HG02938 (cell line): ENCODE measurements at regions not wholly inside any gene's neighbourhood (a gene's known extent, or its start where the extent isn't known, plus 50 kb on each side); places are given as distances from the start of the nearest gene placed in this dataset.
"Not testable (repeated sequence)": the region's sequence is repeated elsewhere in the genome, so short reads cannot be mapped to it uniquely, and the experiment has no call there.

Experiments
- ATAC-seq: cut with Tn5 transposase; IDR thresholded peaks from one replicate; pipeline ENCODE4 v1.9.1; 2021; ENCODE audit warnings: mild to moderate bottlenecking, moderate library complexity; ENCODE audit not compliant: unreplicated experiment

- no peak for ATAC-seq
These were observed 190.7 kb downstream of the DUSP6 start for GRCh38 chr12:89161557-89161956.

DNA sequence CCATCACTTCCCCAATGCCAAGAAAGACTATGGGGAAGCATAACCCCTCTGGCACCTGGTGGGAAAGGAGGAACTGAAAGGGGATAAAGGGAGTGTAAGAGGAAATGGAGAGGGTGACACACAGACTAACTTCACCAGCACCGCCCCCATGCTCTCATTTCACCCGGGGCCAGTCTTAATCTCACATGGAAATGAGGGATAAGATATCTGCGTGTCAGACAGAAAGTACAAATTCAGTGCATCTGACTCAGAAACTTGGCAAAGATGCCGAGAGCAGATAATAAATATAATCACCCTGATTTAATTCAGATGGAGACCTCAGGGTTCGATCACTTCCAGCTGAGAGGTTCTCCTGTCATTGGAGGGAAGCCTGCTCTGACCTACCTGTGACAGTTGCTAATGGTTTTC lies 191.6 kb downstream of the DUSP6 start:
- ATAC-seq: no peak

DNA sequence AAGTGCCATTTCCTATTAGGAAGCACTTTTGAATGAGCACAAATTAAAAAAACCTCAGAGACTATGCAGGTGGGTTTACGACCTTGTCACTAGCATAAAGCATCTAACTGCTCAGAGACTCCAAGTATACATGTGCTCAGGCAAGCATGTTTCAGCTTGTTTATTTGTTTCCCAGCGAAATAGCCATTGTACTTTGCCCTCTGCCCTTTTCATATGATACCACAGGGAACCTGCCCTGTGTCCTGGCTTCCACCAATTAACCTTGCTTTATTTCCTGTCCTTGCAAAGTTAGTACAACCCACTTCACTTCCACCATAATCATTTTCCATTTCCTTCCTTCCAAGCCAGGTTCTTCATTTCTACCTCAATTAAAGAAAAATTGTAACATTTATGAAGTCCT lies 194.9 kb downstream of the DUSP6 start:
- ATAC-seq: no peak

- ATAC-seq: no peak
These were observed 195.4 kb downstream of the DUSP6 start for GRCh38 chr12:89156862-89157262.

- no peak for ATAC-seq
These were observed 196.0 kb downstream of the DUSP6 start for GRCh38 chr12:89156340-89156739.

GRCh38 chr12:89155826-89156225 lies 196.5 kb downstream of the DUSP6 start:
- no peak for ATAC-seq

DNA sequence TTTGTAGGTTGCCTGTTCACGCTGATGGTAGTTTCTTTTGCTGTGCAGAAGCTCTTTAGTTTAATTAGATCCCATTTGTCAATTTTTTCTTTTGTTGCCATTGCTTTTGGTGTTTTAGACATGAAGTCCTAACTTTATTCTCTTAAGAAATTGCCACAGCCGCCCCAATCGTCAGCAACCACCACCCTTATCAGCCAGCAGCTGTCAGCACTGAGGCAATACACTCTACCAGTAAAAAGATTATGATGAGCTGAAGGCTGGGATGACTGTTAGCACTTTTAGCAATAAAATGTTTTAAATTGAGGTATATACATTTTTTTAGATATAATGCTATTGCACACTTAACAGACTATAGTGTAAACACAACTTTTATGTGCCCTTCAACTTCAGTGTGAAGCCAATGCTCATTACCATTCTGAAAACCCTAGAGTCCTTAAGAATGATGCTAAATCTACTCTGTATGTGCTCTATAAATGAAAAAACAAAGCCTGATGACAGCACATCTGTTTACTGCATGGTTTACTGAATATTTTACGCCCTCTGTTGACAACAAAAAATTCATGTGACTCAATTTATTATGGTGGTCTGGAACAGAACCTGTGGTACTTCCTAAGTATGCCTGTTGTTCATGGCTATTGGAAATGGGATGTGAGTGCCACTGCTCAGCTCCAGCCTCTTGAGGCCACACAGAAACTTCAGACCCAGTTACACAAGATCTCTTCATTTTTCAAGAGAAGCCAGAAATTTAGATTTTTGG lies 197.4 kb downstream of the DUSP6 start:
- ATAC-seq: no peak

DNA sequence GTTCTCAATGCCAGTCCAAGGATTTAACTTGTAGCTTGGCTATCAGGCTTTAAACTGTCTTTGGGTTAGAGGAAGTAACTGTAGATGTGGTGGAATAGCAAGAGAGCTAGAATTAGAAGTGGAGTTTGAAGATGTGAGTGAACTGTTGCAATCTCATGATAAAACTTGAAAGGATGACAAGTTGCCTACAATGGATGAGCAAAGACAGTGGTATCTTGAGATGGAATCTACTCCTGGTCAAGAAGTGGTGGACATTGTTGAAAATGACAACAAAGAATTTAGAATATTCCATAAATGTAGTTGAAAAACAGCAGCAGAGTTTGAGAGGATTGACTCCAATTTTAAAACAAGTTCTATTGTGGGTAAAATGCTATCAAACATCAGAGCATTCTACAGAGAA lies 199.0 kb downstream of the DUSP6 start:
- no peak for ATAC-seq

DNA sequence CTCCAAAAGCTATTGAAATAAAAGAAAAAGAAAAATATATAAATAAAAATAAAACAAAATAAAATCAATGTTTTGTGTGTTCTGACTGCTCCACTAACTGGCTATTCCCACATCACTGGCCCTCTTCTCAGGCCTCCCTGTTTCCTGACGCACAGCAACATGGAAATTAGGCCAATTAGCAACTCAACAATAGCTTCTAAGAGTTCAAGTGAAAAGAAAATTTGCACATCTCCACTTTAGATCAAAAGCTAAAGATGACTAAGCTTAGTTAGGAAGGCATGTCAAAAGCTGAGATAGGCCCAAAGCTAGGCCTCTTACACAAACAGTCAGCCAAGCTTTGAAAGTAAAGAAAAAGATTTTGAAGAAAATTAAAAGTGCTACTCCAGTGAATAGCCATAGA lies 200.8 kb downstream of the DUSP6 start:
- ATAC-seq: no peak

DNA sequence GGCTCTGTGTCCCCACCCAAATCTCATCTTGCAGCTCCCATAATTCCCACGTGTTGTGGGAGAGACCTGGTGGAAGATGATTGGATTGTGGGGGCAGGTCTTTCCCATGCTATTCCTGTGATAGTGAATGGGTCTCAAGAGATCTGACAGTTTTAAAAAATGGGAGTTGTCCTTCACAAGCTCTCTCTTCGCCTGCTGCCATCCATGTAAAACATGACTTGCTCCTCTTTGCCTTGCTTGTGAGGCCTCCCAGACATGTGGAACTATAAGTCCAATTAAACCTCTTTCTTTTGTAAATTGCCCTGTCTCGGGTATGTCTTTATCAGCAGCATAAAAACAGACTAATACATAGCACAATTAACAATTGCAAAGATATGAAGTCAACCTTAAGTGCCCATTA lies 201.5 kb downstream of the DUSP6 start:
- not testable (repeated sequence) for ATAC-seq

- no peak for ATAC-seq
These were observed 211.6 kb downstream of the DUSP6 start for GRCh38 chr12:89140602-89141238.

DNA sequence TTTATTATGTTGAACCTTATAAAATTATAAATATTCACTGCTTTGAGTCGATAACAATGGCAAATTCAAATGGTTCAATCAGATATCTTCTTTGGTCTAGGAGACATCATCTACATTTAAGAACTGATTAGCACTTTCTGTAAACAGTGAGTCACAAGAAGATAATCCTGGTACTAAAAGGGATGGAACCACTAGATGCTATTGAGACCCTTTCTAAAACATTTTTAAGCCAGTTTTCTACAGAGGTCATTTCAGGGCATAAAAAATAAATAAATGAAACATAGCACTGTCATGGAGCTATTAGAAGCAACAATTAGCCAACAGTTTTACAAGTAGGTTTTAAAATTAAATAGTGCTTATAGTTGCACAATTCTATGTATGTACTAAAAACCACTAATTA lies 212.2 kb downstream of the DUSP6 start:
- no peak for ATAC-seq

DNA sequence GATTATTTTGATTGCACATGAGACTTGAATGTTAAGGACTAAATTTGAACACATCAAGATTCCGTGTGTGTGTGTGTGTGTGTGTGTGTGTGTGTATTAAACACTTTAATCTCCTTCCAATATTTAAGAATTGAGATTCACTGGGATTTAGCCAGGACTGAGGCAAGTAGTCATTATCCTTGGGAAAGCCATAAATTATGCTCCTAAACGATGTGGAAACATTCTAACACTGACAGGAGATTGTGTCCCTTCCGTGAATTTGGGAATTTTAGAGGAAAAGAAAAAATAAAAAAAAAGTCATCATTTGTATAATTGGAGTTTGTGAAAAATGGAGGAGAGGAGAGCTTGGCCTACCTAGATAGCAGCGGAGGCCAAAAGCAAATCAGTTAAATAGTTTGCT lies 212.9 kb downstream of the DUSP6 start:
- ATAC-seq: no peak

DNA sequence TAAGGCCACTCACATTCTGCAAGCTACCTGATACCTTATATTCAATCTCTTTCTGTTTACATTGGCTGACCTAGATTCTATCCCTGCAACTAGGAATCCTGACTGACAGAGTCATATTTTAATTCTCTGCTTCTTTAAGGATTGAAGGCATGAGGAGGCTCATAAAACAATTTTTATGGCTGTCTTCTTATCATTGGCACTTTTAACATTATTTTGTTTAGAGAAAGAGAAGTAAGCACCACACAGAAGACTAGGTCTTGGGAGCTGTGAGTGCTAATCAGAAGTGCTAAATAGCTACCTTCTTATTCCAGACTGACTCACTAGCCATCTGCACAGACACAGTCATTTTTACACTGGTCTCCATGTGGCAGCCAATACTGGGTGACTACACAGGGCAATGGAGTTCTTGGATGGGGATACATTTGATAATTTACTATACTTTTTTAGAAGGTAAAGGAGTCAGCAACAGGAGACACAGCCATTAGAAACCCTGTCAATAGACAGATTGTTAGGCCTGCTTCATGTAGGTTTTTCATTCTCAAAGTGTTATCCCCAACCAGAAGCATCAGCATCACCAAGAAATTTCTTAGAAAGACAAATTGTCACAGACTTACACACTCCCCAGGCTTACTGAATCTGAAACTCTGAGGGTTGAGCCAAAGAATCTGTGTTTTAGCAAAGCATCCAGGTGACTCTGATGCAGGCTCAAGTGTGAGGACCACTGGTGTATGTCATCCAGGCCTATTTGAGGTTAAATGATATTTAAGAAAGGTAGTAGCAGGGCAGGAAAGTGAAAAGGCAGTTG lies 214.1 kb downstream of the DUSP6 start:
- ATAC-seq: no peak

- no peak for ATAC-seq
These were observed 216.2 kb downstream of the DUSP6 start for GRCh38 chr12:89135976-89136634.

- no peak for ATAC-seq
These were observed 218.0 kb downstream of the DUSP6 start for GRCh38 chr12:89134213-89134770.

GRCh38 chr12:89129167-89129870 lies 223.0 kb downstream of the DUSP6 start:
- ATAC-seq: no peak

- ATAC-seq: no peak
These were observed 225.6 kb downstream of the DUSP6 start for GRCh38 chr12:89126712-89127111.

DNA sequence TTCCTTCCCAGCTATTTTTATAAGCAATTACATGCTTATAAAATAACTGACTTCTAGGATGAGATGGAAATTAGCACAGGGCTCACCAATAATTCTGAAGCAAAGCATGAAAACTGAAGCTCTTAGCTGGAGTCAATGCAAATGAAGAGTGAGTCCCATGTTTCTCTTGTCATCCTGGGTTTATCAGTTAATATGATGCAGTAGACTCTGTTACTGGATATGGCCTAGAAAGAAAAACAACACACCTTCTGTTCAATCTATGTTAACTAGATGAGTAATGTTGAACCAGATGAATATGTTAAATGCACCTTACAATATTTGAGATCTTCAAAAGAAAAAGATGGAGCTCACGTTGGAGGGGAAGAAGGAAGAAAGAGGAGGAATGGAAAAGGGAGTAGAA lies 229.4 kb downstream of the DUSP6 start:
- ATAC-seq: no peak

GRCh38 chr12:89117448-89118034 lies 234.8 kb downstream of the DUSP6 start:
- no peak for ATAC-seq
